ENCODE measurements at regions not wholly inside any gene's neighbourhood (a gene's known extent, or its start where the extent isn't known, plus 50 kb on each side); places are given as distances from the start of the nearest gene placed in this dataset.
"Not testable (repeated sequence)": the region's sequence is repeated elsewhere in the genome, so short reads cannot be mapped to it uniquely, and the experiment has no call there.

GRCh38 chr19:28697308-28697707 lies 515.6 kb downstream of the UQCRFS1 start:
- Mint-ChIP-seq H3K4me3 (ENCODE audit: low read depth) (no peak overlapping the region), H3K4me1 (ENCODE audit: low read depth) (no peaks in the 10 kb centered on the region), H3K27ac (no peak overlapping the region), H3K27me3 (ENCODE audit: low read depth) (no peaks in the 10 kb centered on the region), H3K9me3 (no peaks in the 10 kb centered on the region), H3K36me3 (ENCODE audit: low read depth) (no peaks in the 10 kb centered on the region)
- intact Hi-C loops (cut with micrococcal nuclease), result no loop called here
- no peak for DNase-seq (ENCODE audit: low spot score)

GRCh38 chr19:28694812-28695211 lies 518.1 kb downstream of the UQCRFS1 start:
- no peaks in the 10 kb centered on the region for H3K9me3 Mint-ChIP-seq
- DNase-seq (ENCODE audit: low spot score), result no peak
- intact Hi-C loops (cut with micrococcal nuclease), result no loop called here
- H3K4me3 Mint-ChIP-seq (ENCODE audit: low read depth), result no peak overlapping the region
- H3K27ac Mint-ChIP-seq, result no peak overlapping the region
- H3K27me3 Mint-ChIP-seq (ENCODE audit: low read depth), result no peaks in the 10 kb centered on the region
- no peaks in the 10 kb centered on the region for H3K4me1 Mint-ChIP-seq (ENCODE audit: low read depth)
- no peaks in the 10 kb centered on the region for H3K36me3 Mint-ChIP-seq (ENCODE audit: low read depth)

- H3K4me3 Mint-ChIP-seq (ENCODE audit: low read depth), result no peak overlapping the region
- intact Hi-C loops (cut with micrococcal nuclease), result no loop called here
- no peaks in the 10 kb centered on the region for H3K36me3 Mint-ChIP-seq (ENCODE audit: low read depth)
- H3K4me1 Mint-ChIP-seq (ENCODE audit: low read depth), result peaks cover 4% of the 10 kb centered on the region
- H3K9me3 Mint-ChIP-seq, result no peaks in the 10 kb centered on the region
- DNase-seq (ENCODE audit: low spot score), result no peak
- H3K27me3 Mint-ChIP-seq (ENCODE audit: low read depth), result no peaks in the 10 kb centered on the region
- H3K27ac Mint-ChIP-seq, result no peak overlapping the region
Measured at GRCh38 chr19:28691683-28692082, 521.3 kb downstream of the UQCRFS1 start.

GRCh38 chr19:28689464-28689863 lies 523.5 kb downstream of the UQCRFS1 start:
- H3K4me3 Mint-ChIP-seq (ENCODE audit: low read depth); H3K4me1 Mint-ChIP-seq (ENCODE audit: low read depth); H3K9me3 Mint-ChIP-seq; H3K36me3 Mint-ChIP-seq (ENCODE audit: low read depth); H3K27me3 Mint-ChIP-seq (ENCODE audit: low read depth); DNase-seq (ENCODE audit: low spot score); intact Hi-C loops (cut with micrococcal nuclease); H3K27ac Mint-ChIP-seq: not testable (repeated sequence)

- no peaks in the 10 kb centered on the region for H3K27me3 Mint-ChIP-seq (ENCODE audit: low read depth)
- H3K36me3 Mint-ChIP-seq (ENCODE audit: low read depth), result no peaks in the 10 kb centered on the region
- DNase-seq (ENCODE audit: low spot score), result no peak
- H3K27ac Mint-ChIP-seq, result no peak overlapping the region
- H3K9me3 Mint-ChIP-seq, result no peaks in the 10 kb centered on the region
- H3K4me3 Mint-ChIP-seq (ENCODE audit: low read depth), result no peak overlapping the region
- H3K4me1 Mint-ChIP-seq (ENCODE audit: low read depth), result peaks cover 7% of the 10 kb centered on the region
- intact Hi-C loops (cut with micrococcal nuclease), result no loop called here
Measured at GRCh38 chr19:28687296-28687695, 525.7 kb downstream of the UQCRFS1 start.

- intact Hi-C loops (cut with micrococcal nuclease), result no loop called here
- Mint-ChIP-seq H3K4me3 (ENCODE audit: low read depth) (no peak overlapping the region), H3K4me1 (ENCODE audit: low read depth) (peaks cover 7% of the 10 kb centered on the region), H3K27me3 (ENCODE audit: low read depth) (no peaks in the 10 kb centered on the region), H3K27ac (no peak overlapping the region), H3K36me3 (ENCODE audit: low read depth) (no peaks in the 10 kb centered on the region), H3K9me3 (no peaks in the 10 kb centered on the region)
- DNase-seq (ENCODE audit: low spot score), result no peak
Measured at GRCh38 chr19:28686756-28687155, 526.2 kb downstream of the UQCRFS1 start.

GRCh38 chr19:28685802-28686201 lies 527.1 kb downstream of the UQCRFS1 start:
- Mint-ChIP-seq H3K27ac (no peak overlapping the region), H3K4me1 (ENCODE audit: low read depth) (peaks cover 7% of the 10 kb centered on the region), H3K27me3 (ENCODE audit: low read depth) (no peaks in the 10 kb centered on the region), H3K36me3 (ENCODE audit: low read depth) (no peaks in the 10 kb centered on the region), H3K9me3 (no peaks in the 10 kb centered on the region), H3K4me3 (ENCODE audit: low read depth) (no peak overlapping the region)
- intact Hi-C loops (cut with micrococcal nuclease), result no loop called here
- DNase-seq (ENCODE audit: low spot score), result no peak

GRCh38 chr19:28685077-28685476 lies 527.9 kb downstream of the UQCRFS1 start:
- DNase-seq (ENCODE audit: low spot score); H3K4me1 Mint-ChIP-seq (ENCODE audit: low read depth); H3K9me3 Mint-ChIP-seq; H3K27ac Mint-ChIP-seq; H3K4me3 Mint-ChIP-seq (ENCODE audit: low read depth); H3K36me3 Mint-ChIP-seq (ENCODE audit: low read depth); intact Hi-C loops (cut with micrococcal nuclease); H3K27me3 Mint-ChIP-seq (ENCODE audit: low read depth): not testable (repeated sequence)

GRCh38 chr19:28680111-28680510 lies 532.8 kb downstream of the UQCRFS1 start:
- H3K27me3 Mint-ChIP-seq (ENCODE audit: low read depth), result no peaks in the 10 kb centered on the region
- no peak overlapping the region for H3K4me3 Mint-ChIP-seq (ENCODE audit: low read depth)
- peaks cover 9% of the 10 kb centered on the region for H3K9me3 Mint-ChIP-seq
- no peak overlapping the region for H3K27ac Mint-ChIP-seq
- DNase-seq (ENCODE audit: low spot score), result no peak
- H3K36me3 Mint-ChIP-seq (ENCODE audit: low read depth), result no peaks in the 10 kb centered on the region
- intact Hi-C loops (cut with micrococcal nuclease), result no loop called here
- H3K4me1 Mint-ChIP-seq (ENCODE audit: low read depth), result no peaks in the 10 kb centered on the region

- no peaks in the 10 kb centered on the region for H3K36me3 Mint-ChIP-seq (ENCODE audit: low read depth)
- H3K4me3 Mint-ChIP-seq (ENCODE audit: low read depth), result no peak overlapping the region
- no peak overlapping the region for H3K27ac Mint-ChIP-seq
- DNase-seq (ENCODE audit: low spot score), result no peak
- intact Hi-C loops (cut with micrococcal nuclease), result no loop called here
- H3K27me3 Mint-ChIP-seq (ENCODE audit: low read depth), result no peaks in the 10 kb centered on the region
- H3K9me3 Mint-ChIP-seq, result peaks cover 43% of the 10 kb centered on the region
- H3K4me1 Mint-ChIP-seq (ENCODE audit: low read depth), result no peaks in the 10 kb centered on the region
Measured at GRCh38 chr19:28670836-28671235, 542.1 kb downstream of the UQCRFS1 start.

GRCh38 chr19:28669804-28670203 lies 543.1 kb downstream of the UQCRFS1 start:
- Mint-ChIP-seq H3K27me3 (ENCODE audit: low read depth) (no peaks in the 10 kb centered on the region), H3K27ac (no peak overlapping the region), H3K36me3 (ENCODE audit: low read depth) (no peaks in the 10 kb centered on the region), H3K4me1 (ENCODE audit: low read depth) (no peaks in the 10 kb centered on the region), H3K4me3 (ENCODE audit: low read depth) (no peak overlapping the region), H3K9me3 (peaks cover 46% of the 10 kb centered on the region)
- DNase-seq (ENCODE audit: low spot score), result no peak
- intact Hi-C loops (cut with micrococcal nuclease), result no loop called here

GRCh38 chr19:28667348-28667977 lies 545.5 kb downstream of the UQCRFS1 start:
- no peak for DNase-seq (ENCODE audit: low spot score)
- no peak overlapping the region for H3K27ac Mint-ChIP-seq
- intact Hi-C loops (cut with micrococcal nuclease), result no loop called here
- no peak overlapping the region for H3K4me3 Mint-ChIP-seq (ENCODE audit: low read depth)
- peaks cover 34% of the 10 kb centered on the region for H3K9me3 Mint-ChIP-seq
- H3K4me1 Mint-ChIP-seq (ENCODE audit: low read depth), result no peaks in the 10 kb centered on the region
- no peaks in the 10 kb centered on the region for H3K36me3 Mint-ChIP-seq (ENCODE audit: low read depth)
- H3K27me3 Mint-ChIP-seq (ENCODE audit: low read depth), result no peaks in the 10 kb centered on the region

GRCh38 chr19:28665748-28666147 lies 547.2 kb downstream of the UQCRFS1 start:
- no peaks in the 10 kb centered on the region for H3K4me1 Mint-ChIP-seq (ENCODE audit: low read depth)
- no peak overlapping the region for H3K27ac Mint-ChIP-seq
- no peak overlapping the region for H3K4me3 Mint-ChIP-seq (ENCODE audit: low read depth)
- intact Hi-C loops (cut with micrococcal nuclease), result no loop called here
- H3K36me3 Mint-ChIP-seq (ENCODE audit: low read depth), result no peaks in the 10 kb centered on the region
- no peak for DNase-seq (ENCODE audit: low spot score)
- peaks cover 31% of the 10 kb centered on the region for H3K9me3 Mint-ChIP-seq
- no peaks in the 10 kb centered on the region for H3K27me3 Mint-ChIP-seq (ENCODE audit: low read depth)

GRCh38 chr19:28656644-28657043 lies 556.3 kb downstream of the UQCRFS1 start:
- intact Hi-C loops (cut with micrococcal nuclease), result no loop called here
- DNase-seq (ENCODE audit: low spot score), result no peak
- no peaks in the 10 kb centered on the region for H3K27me3 Mint-ChIP-seq (ENCODE audit: low read depth)
- peaks cover 23% of the 10 kb centered on the region for H3K9me3 Mint-ChIP-seq
- no peaks in the 10 kb centered on the region for H3K36me3 Mint-ChIP-seq (ENCODE audit: low read depth)
- no peaks in the 10 kb centered on the region for H3K4me1 Mint-ChIP-seq (ENCODE audit: low read depth)
- no peak overlapping the region for H3K4me3 Mint-ChIP-seq (ENCODE audit: low read depth)
- no peak overlapping the region for H3K27ac Mint-ChIP-seq
